Skeletal muscle satellite cell (primary cell): ENCODE measurements at regions not wholly inside any gene's neighbourhood (a gene's known extent, or its start where the extent isn't known, plus 50 kb on each side); places are given as distances from the start of the nearest gene placed in this dataset.
"Not testable (repeated sequence)": the region's sequence is repeated elsewhere in the genome, so short reads cannot be mapped to it uniquely, and the experiment has no call there.

ENCODE experiments used
- H3K27me3 ChIP-seq: 2 replicates; pipeline ENCODE4 v1.7.0; 2013; ENCODE audit warnings: low read length; ENCODE audit not compliant: control insufficient read depth, insufficient read depth
- H3K36me3 ChIP-seq: 2 replicates; pipeline ENCODE4 v1.7.0; 2013; ENCODE audit warnings: mild to moderate bottlenecking, control low read depth, low read length; ENCODE audit not compliant: insufficient read depth
- H3K4me1 ChIP-seq: 2 replicates; pipeline ENCODE4 v1.7.0; 2013; ENCODE audit warnings: low read length; ENCODE audit not compliant: control insufficient read depth, insufficient read depth
- H3K4me2 ChIP-seq: 2 replicates; pipeline ENCODE4 v1.7.0; 2013; ENCODE audit warnings: mild to moderate bottlenecking, low read length
- H3K4me3 ChIP-seq: 2 replicates; pipeline ENCODE4 v1.7.0; 2013; ENCODE audit warnings: low read length
- H3K9ac ChIP-seq: 2 replicates; pipeline ENCODE4 v1.7.0; 2013; ENCODE audit warnings: mild to moderate bottlenecking, low read depth, low read length, moderate library complexity
- H3K9me3 ChIP-seq: replicated peaks from 2 replicates; pipeline ENCODE4 v1.7.0; 2013; ENCODE audit warnings: mild to moderate bottlenecking, control low read depth, low read length

- no peak overlapping the region for H3K9ac ChIP-seq
- H3K27me3 ChIP-seq, result no peaks in the 10 kb centered on the region
- no peak overlapping the region for H3K4me3 ChIP-seq
- H3K9me3 ChIP-seq, result no peaks in the 10 kb centered on the region
- H3K4me1 ChIP-seq, result no peaks in the 10 kb centered on the region
- no peak overlapping the region for H3K4me2 ChIP-seq
- H3K36me3 ChIP-seq, result no peaks in the 10 kb centered on the region
Observed at GRCh38 chr20:7765221-7765620, 175.0 kb downstream of the HAO1 start.

- Histone ChIP-seq H3K27me3 (no peaks in the 10 kb centered on the region), H3K36me3 (no peaks in the 10 kb centered on the region), H3K9me3 (no peaks in the 10 kb centered on the region)
Observed at GRCh38 chr20:7770046-7770445, 170.2 kb downstream of the HAO1 start.

GRCh38 chr20:7770578-7770977 is 169.7 kb downstream of the HAO1 start:
- no peak overlapping the region for H3K4me3 ChIP-seq
- H3K27me3 ChIP-seq, result no peaks in the 10 kb centered on the region
- H3K36me3 ChIP-seq, result no peaks in the 10 kb centered on the region
- H3K4me1 ChIP-seq, result no peaks in the 10 kb centered on the region
- H3K9ac ChIP-seq, result no peak overlapping the region
- no peak overlapping the region for H3K4me2 ChIP-seq
- H3K9me3 ChIP-seq, result no peaks in the 10 kb centered on the region

More at GRCh38 chr20:7770046-7770445, 170.2 kb downstream of the HAO1 start:
- H3K9ac ChIP-seq, result no peak overlapping the region
- no peaks in the 10 kb centered on the region for H3K4me1 ChIP-seq
- no peak overlapping the region for H3K4me3 ChIP-seq
- H3K4me2 ChIP-seq, result no peak overlapping the region

GRCh38 chr20:7772371-7772770 is 167.9 kb downstream of the HAO1 start:
- Histone ChIP-seq H3K9ac (no peak overlapping the region), H3K27me3 (no peaks in the 10 kb centered on the region), H3K9me3 (no peaks in the 10 kb centered on the region), H3K4me1 (no peaks in the 10 kb centered on the region), H3K36me3 (no peaks in the 10 kb centered on the region), H3K4me3 (no peak overlapping the region), H3K4me2 (no peak overlapping the region)

GRCh38 chr20:7773511-7773910 is 166.7 kb downstream of the HAO1 start:
- Histone ChIP-seq H3K27me3 (no peaks in the 10 kb centered on the region), H3K9ac (no peak overlapping the region), H3K36me3 (no peaks in the 10 kb centered on the region), H3K4me2 (no peak overlapping the region), H3K4me1 (no peaks in the 10 kb centered on the region), H3K9me3 (no peaks in the 10 kb centered on the region), H3K4me3 (no peak overlapping the region)

- H3K4me1 ChIP-seq, result no peaks in the 10 kb centered on the region
- no peak overlapping the region for H3K9ac ChIP-seq
- H3K9me3 ChIP-seq, result no peaks in the 10 kb centered on the region
- no peak overlapping the region for H3K4me3 ChIP-seq
- no peak overlapping the region for H3K4me2 ChIP-seq
- no peaks in the 10 kb centered on the region for H3K36me3 ChIP-seq
- no peaks in the 10 kb centered on the region for H3K27me3 ChIP-seq
Observed at GRCh38 chr20:7775072-7775471, 165.2 kb downstream of the HAO1 start.

- Histone ChIP-seq H3K9me3 (no peaks in the 10 kb centered on the region), H3K4me1 (no peaks in the 10 kb centered on the region), H3K27me3 (no peaks in the 10 kb centered on the region), H3K4me2 (no peak overlapping the region), H3K4me3 (no peak overlapping the region), H3K36me3 (no peaks in the 10 kb centered on the region), H3K9ac (no peak overlapping the region)
Observed at GRCh38 chr20:7776148-7776547, 164.1 kb downstream of the HAO1 start.

GRCh38 chr20:7790189-7790588 is 150.1 kb downstream of the HAO1 start:
- Histone ChIP-seq H3K9ac (no peak overlapping the region), H3K4me1 (peaks cover 10% of the 10 kb centered on the region), H3K27me3 (no peaks in the 10 kb centered on the region), H3K36me3 (no peaks in the 10 kb centered on the region), H3K9me3 (no peaks in the 10 kb centered on the region), H3K4me3 (no peak overlapping the region), H3K4me2 (no peak overlapping the region)

- Histone ChIP-seq H3K4me1 (peaks cover 10% of the 10 kb centered on the region), H3K9ac (no peak overlapping the region), H3K36me3 (no peaks in the 10 kb centered on the region), H3K27me3 (no peaks in the 10 kb centered on the region), H3K4me3 (no peak overlapping the region), H3K9me3 (no peaks in the 10 kb centered on the region), H3K4me2 (no peak overlapping the region)
Observed at GRCh38 chr20:7792150-7792869, 147.9 kb downstream of the HAO1 start.

GRCh38 chr20:7798176-7798575 is 142.1 kb downstream of the HAO1 start:
- Histone ChIP-seq H3K36me3 (no peaks in the 10 kb centered on the region), H3K27me3 (no peaks in the 10 kb centered on the region), H3K4me3 (no peak overlapping the region), H3K4me1 (no peaks in the 10 kb centered on the region), H3K9ac (no peak overlapping the region), H3K9me3 (no peaks in the 10 kb centered on the region), H3K4me2 (no peak overlapping the region)

GRCh38 chr20:7799862-7800261 is 140.4 kb downstream of the HAO1 start:
- Histone ChIP-seq H3K36me3 (no peaks in the 10 kb centered on the region), H3K4me3 (no peak overlapping the region)

GRCh38 chr20:7803411-7804151 is 136.7 kb downstream of the HAO1 start:
- not testable (repeated sequence) for H3K27me3 ChIP-seq
- peak overlapping the region; percentile 44 for H3K4me2 ChIP-seq

More at GRCh38 chr20:7799862-7800261, 140.4 kb downstream of the HAO1 start:
- Histone ChIP-seq H3K4me2 (no peak overlapping the region), H3K27me3 (no peaks in the 10 kb centered on the region), H3K9ac (no peak overlapping the region), H3K4me1 (no peaks in the 10 kb centered on the region), H3K9me3 (no peaks in the 10 kb centered on the region)

More at GRCh38 chr20:7803411-7804151, 136.7 kb downstream of the HAO1 start:
- H3K4me1 ChIP-seq, H3K36me3 ChIP-seq, H3K9me3 ChIP-seq, H3K9ac ChIP-seq, H3K4me3 ChIP-seq: not testable (repeated sequence)
